MM.1S (cell line): ENCODE measurements at regions not wholly inside any gene's neighbourhood (a gene's known extent, or its start where the extent isn't known, plus 50 kb on each side); places are given as distances from the start of the nearest gene placed in this dataset.
"Not testable (repeated sequence)": the region's sequence is repeated elsewhere in the genome, so short reads cannot be mapped to it uniquely, and the experiment has no call there.

Experiments used
- DNase-seq: peaks from one replicate; pipeline ENCODE4 v3.0.0-alpha.2; 2015
- H2AFZ ChIP-seq: fragments of 300-600 bp; sonication (generic); 2 replicates; pipeline ENCODE4 v1.6.0; 2016; ENCODE audit warnings: antibody characterized with exemption, low read length
- H3F3A ChIP-seq: fragments of 300-600 bp; sonication (generic); 2 replicates; pipeline ENCODE4 v1.6.1; 2016; ENCODE audit warnings: mild to moderate bottlenecking, antibody characterized with exemption, low read length, moderate library complexity, mixed read lengths; ENCODE audit not compliant: insufficient read depth
- H3K27ac ChIP-seq: fragments of 300-600 bp; sonication (generic); 2 replicates; pipeline ENCODE4 v1.5.1; 2016; ENCODE audit warnings: mild to moderate bottlenecking, low read length
- H3K27me3 ChIP-seq: fragments of 300-600 bp; sonication (generic); replicated peaks from 2 replicates; pipeline ENCODE4 v1.6.0; 2016; ENCODE audit warnings: low read length; ENCODE audit not compliant: insufficient read depth
- H3K36me3 ChIP-seq: fragments of 300-600 bp; sonication (generic); replicated peaks from 2 replicates; pipeline ENCODE4 v1.6.1; 2016; ENCODE audit warnings: mild to moderate bottlenecking, low read length, mixed read lengths; ENCODE audit not compliant: insufficient read depth
- H3K4me1 ChIP-seq: fragments of 300-600 bp; sonication (generic); 2 replicates; pipeline ENCODE4 v1.6.1; 2016; ENCODE audit warnings: low read length, mixed read lengths
- H3K4me2 ChIP-seq: fragments of 300-600 bp; sonication (generic); 2 replicates; pipeline ENCODE4 v1.6.0; 2016; ENCODE audit warnings: low read depth, low read length
- H3K4me3 ChIP-seq: fragments of 300-600 bp; sonication (generic); 2 replicates; pipeline ENCODE4 v1.5.1; 2016; ENCODE audit warnings: low read length, mixed read lengths
- H3K79me2 ChIP-seq: fragments of 300-600 bp; sonication (generic); 2 replicates; pipeline ENCODE4 v1.6.1; 2016; ENCODE audit warnings: mixed run types, low read length, mixed read lengths
- H3K9ac ChIP-seq: fragments of 300-600 bp; sonication (generic); 2 replicates; pipeline ENCODE4 v1.6.1; 2016; ENCODE audit warnings: low read length, mixed read lengths
- H3K9me2 ChIP-seq: fragments of 300-600 bp; sonication (generic); replicated peaks from 2 replicates; pipeline ENCODE4 v1.6.1; 2016; ENCODE audit warnings: mild to moderate bottlenecking, low read length, mixed read lengths; ENCODE audit not compliant: insufficient read depth
- H3K9me3 ChIP-seq: fragments of 300-600 bp; sonication (generic); replicated peaks from 2 replicates; pipeline ENCODE4 v1.6.1; 2016; ENCODE audit warnings: mild to moderate bottlenecking, low read length, mixed read lengths; ENCODE audit not compliant: insufficient read depth
- H4K20me1 ChIP-seq: fragments of 300-600 bp; sonication (generic); 2 replicates; pipeline ENCODE4 v1.6.1; 2016; ENCODE audit warnings: mild to moderate bottlenecking, low read length, moderate library complexity, mixed read lengths; ENCODE audit not compliant: insufficient read depth
- EZH2 ChIP-seq: fragments of 300-600 bp; sonication (generic); optimal IDR thresholded peaks from 2 replicates; pipeline ENCODE3; 2017; ENCODE audit warnings: low read depth, mild to moderate bottlenecking, antibody characterized with exemption, low read length, mixed read lengths
- EZH2phosphoT487 ChIP-seq: fragments of 300-600 bp; sonication (generic); IDR thresholded peaks from 2 replicates; pipeline ENCODE4 v1.6.1; 2018; ENCODE audit warnings: antibody characterized with exemption, low read length
- TF ChIP-seq, protein P1 (sequence below): fragments of 300-600 bp; sonication (generic); IDR thresholded peaks from 2 replicates; pipeline ENCODE4 v1.5.1; 2016; ENCODE audit warnings: antibody characterized with exemption, low read length, mixed read lengths

- Histone ChIP-seq H3K4me2 (no peak overlapping the region), H2AFZ (no peak overlapping the region), H3K36me3 (no peaks in the 10 kb centered on the region), H3K4me1 (no peaks in the 10 kb centered on the region), H3K9me3 (no peaks in the 10 kb centered on the region), H3F3A (no peaks in the 10 kb centered on the region), H4K20me1 (no peaks in the 10 kb centered on the region), H3K9ac (no peak overlapping the region), H3K79me2 (no peaks in the 10 kb centered on the region), H3K9me2 (no peaks in the 10 kb centered on the region), H3K4me3 (no peak overlapping the region), H3K27me3 (no peaks in the 10 kb centered on the region), H3K27ac (no peak overlapping the region)
- no peak for TF ChIP-seq EZH2phosphoT487
- TF ChIP-seq, protein P1, sequence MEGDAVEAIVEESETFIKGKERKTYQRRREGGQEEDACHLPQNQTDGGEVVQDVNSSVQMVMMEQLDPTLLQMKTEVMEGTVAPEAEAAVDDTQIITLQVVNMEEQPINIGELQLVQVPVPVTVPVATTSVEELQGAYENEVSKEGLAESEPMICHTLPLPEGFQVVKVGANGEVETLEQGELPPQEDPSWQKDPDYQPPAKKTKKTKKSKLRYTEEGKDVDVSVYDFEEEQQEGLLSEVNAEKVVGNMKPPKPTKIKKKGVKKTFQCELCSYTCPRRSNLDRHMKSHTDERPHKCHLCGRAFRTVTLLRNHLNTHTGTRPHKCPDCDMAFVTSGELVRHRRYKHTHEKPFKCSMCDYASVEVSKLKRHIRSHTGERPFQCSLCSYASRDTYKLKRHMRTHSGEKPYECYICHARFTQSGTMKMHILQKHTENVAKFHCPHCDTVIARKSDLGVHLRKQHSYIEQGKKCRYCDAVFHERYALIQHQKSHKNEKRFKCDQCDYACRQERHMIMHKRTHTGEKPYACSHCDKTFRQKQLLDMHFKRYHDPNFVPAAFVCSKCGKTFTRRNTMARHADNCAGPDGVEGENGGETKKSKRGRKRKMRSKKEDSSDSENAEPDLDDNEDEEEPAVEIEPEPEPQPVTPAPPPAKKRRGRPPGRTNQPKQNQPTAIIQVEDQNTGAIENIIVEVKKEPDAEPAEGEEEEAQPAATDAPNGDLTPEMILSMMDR: no peak
- no peak for TF ChIP-seq EZH2
- DNase-seq: no peak
These were observed 240.0 kb upstream of the SGCG start for GRCh38 chr13:22940736-22941135.

DNA sequence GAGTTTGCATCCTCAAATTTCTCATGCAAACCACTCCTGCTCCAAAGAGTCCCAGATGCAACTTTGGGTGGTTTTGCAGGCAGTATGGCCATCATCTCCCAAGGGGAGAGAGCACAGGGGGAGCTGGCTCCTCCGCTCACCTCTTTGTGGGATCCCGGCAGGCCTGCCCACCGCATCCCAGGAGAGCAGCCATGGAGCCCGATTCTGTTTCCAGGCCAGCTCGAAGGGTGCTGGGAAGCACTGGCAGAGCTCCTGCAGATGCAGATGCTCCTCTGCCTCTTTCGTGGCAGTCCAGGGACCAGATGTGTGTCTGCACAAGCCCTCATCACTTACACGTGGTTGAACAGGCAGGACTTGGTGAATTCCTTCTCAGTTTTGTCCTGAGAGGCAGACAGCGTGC, 239.3 kb upstream of the SGCG start:
- H3K79me2 ChIP-seq, DNase-seq, H3K9me2 ChIP-seq: not testable (repeated sequence)

GRCh38 chr13:22942831-22943230, 237.9 kb upstream of the SGCG start:
- H4K20me1 ChIP-seq, H2AFZ ChIP-seq, H3K4me3 ChIP-seq, H3K27ac ChIP-seq, H3K4me1 ChIP-seq, H3K9me3 ChIP-seq, H3F3A ChIP-seq, DNase-seq, H3K27me3 ChIP-seq, H3K9me2 ChIP-seq, H3K79me2 ChIP-seq, H3K36me3 ChIP-seq, H3K4me2 ChIP-seq, H3K9ac ChIP-seq: not testable (repeated sequence)

More for the DNA sequence above, 239.3 kb upstream of the SGCG start:
- not testable (repeated sequence) for H3K9ac ChIP-seq, H3K4me3 ChIP-seq, H2AFZ ChIP-seq, H3K27me3 ChIP-seq, H3K36me3 ChIP-seq, H3K4me1 ChIP-seq, H3K27ac ChIP-seq, H4K20me1 ChIP-seq, H3K9me3 ChIP-seq, H3K4me2 ChIP-seq, H3F3A ChIP-seq

DNA sequence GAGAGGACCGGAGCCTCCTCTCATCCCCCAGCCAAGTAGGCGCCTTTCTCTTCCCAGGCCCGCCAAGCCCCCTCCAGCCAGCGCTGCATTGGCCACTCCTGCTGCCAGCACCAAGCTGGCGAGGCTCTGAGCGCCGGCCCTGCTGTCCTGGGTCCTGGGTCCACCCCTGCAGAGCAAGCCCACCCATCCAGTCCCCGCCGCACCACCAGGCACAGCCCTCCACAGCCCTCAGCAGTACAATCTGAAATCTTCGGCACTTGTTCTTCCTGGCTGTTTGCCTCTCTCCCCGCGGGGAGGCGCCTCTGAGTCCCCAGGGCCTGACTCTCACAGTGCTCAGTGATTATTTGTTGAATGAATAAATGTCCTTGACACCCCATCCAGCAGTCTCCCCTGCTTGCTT, 236.4 kb upstream of the SGCG start:
- Histone ChIP-seq H3K36me3 (no peaks in the 10 kb centered on the region), H3K4me1 (no peaks in the 10 kb centered on the region), H3K4me2 (no peak overlapping the region), H2AFZ (no peak overlapping the region), H3K9me3 (no peaks in the 10 kb centered on the region), H3K4me3 (no peak overlapping the region), H3K79me2 (no peaks in the 10 kb centered on the region), H3F3A (no peaks in the 10 kb centered on the region), H3K27ac (no peak overlapping the region), H3K9me2 (no peaks in the 10 kb centered on the region), H4K20me1 (no peaks in the 10 kb centered on the region), H3K9ac (no peak overlapping the region), H3K27me3 (no peaks in the 10 kb centered on the region)
- TF ChIP-seq EZH2 (no peak), EZH2phosphoT487 (no peak)
- TF ChIP-seq, protein P1: no peak
- DNase-seq: no peak
